Neural cell (in vitro differentiated cells): ENCODE measurements at regions not wholly inside any gene's neighbourhood (a gene's known extent, or its start where the extent isn't known, plus 50 kb on each side); places are given as distances from the start of the nearest gene placed in this dataset.

Experiments used
- H2AFZ ChIP-seq: fragments of 200-600, 300-800 bp; sonication (generic), shearing (Covaris generic); 2 replicates; pipeline ENCODE4 v1.6.0; 2014; ENCODE audit warnings: low read depth, mild to moderate bottlenecking, antibody characterized with exemption, low read length, moderate library complexity
- H3F3A ChIP-seq: fragments of 200-600 bp; shearing (Covaris generic); 2 replicates; pipeline ENCODE4 v1.6.1; 2016; ENCODE audit warnings: mild to moderate bottlenecking, moderate library complexity, mixed read lengths, antibody characterized with exemption, low read length; ENCODE audit not compliant: insufficient read depth, poor library complexity, severe bottlenecking
- H3K27ac ChIP-seq: fragments of 200-600, 300-800 bp; sonication (generic), shearing (Covaris generic); 2 replicates; pipeline ENCODE4 v1.5.1; 2014; ENCODE audit warnings: mild to moderate bottlenecking, low read length, moderate library complexity
- H3K27me3 ChIP-seq: fragments of 300-800, 200-600 bp; sonication (generic), shearing (Covaris generic); 2 replicates; pipeline ENCODE4 v1.6.0; 2014; ENCODE audit warnings: mild to moderate bottlenecking, low read depth, low read length, moderate library complexity; ENCODE audit not compliant: insufficient read depth
- H3K36me3 ChIP-seq: fragments of 300-800, 200-600 bp; sonication (generic), shearing (Covaris generic); 2 replicates; pipeline ENCODE4 v1.5.1; 2014; ENCODE audit warnings: mild to moderate bottlenecking, antibody characterized with exemption, low read length, moderate library complexity; ENCODE audit not compliant: insufficient read depth
- H3K4me2 ChIP-seq: fragments of 300-800, 200-600 bp; sonication (generic), shearing (Covaris generic); 2 replicates; pipeline ENCODE4 v1.6.0; 2014; ENCODE audit warnings: mild to moderate bottlenecking, low read length
- H3K4me3 ChIP-seq: fragments of 300-800, 200-600 bp; sonication (generic), shearing (Covaris generic); 2 replicates; pipeline ENCODE4 v1.5.1; 2014; ENCODE audit warnings: mild to moderate bottlenecking, low read length, moderate library complexity
- H3K79me2 ChIP-seq: fragments of 200-600 bp; shearing (Covaris generic); replicated peaks from 2 replicates; pipeline ENCODE4 v1.6.0; 2014; ENCODE audit warnings: mild to moderate bottlenecking, low read length, moderate library complexity; ENCODE audit not compliant: insufficient read depth
- H3K9ac ChIP-seq: fragments of 300-800, 200-600 bp; sonication (generic), shearing (Covaris generic); 2 replicates; pipeline ENCODE4 v1.6.1; 2016; ENCODE audit warnings: mild to moderate bottlenecking, low read length, mixed read lengths
- H3K9me2 ChIP-seq: fragments of 200-600 bp; shearing (Covaris generic); 2 replicates; pipeline ENCODE4 v1.6.1; 2016; ENCODE audit warnings: mild to moderate bottlenecking, low read length, mixed read lengths; ENCODE audit not compliant: insufficient read depth
- H3K9me3 ChIP-seq: fragments of 200-600, 300-800 bp; sonication (generic), shearing (Covaris generic); 2 replicates; pipeline ENCODE4 v1.6.1; 2016; ENCODE audit warnings: mild to moderate bottlenecking, mixed run types, low read length, moderate library complexity, mixed read lengths
- H4K20me1 ChIP-seq: fragments of 200-600 bp; shearing (Covaris generic); 2 replicates; pipeline ENCODE4 v1.6.1; 2016; ENCODE audit warnings: mild to moderate bottlenecking, mixed run types; ENCODE audit not compliant: insufficient read depth
- EP300 ChIP-seq: fragments of 450-650 bp; conservative IDR thresholded peaks from 2 replicates; pipeline ENCODE4 v1.6.1; 2014; ENCODE audit warnings: antibody characterized with exemption, mild to moderate bottlenecking, moderate library complexity; ENCODE audit not compliant: poor library complexity, severe bottlenecking
- EZH2 ChIP-seq: fragments of 200-600, 300-800 bp; shearing (Covaris generic), sonication (generic); IDR thresholded peaks from 2 replicates; pipeline ENCODE4 v1.6.1; 2014; ENCODE audit warnings: antibody characterized with exemption, low read length, borderline replicate concordance, mild to moderate bottlenecking; ENCODE audit not compliant: insufficient read depth, poor library complexity, severe bottlenecking
- MXI1 ChIP-seq: fragments of 450-650 bp; conservative IDR thresholded peaks from 2 replicates; pipeline ENCODE4 v1.6.1; 2014; ENCODE audit warnings: antibody characterized with exemption, mild to moderate bottlenecking; ENCODE audit not compliant: poor library complexity, severe bottlenecking
- POLR2AphosphoS5 ChIP-seq: IDR thresholded peaks from 2 replicates; pipeline ENCODE4 v1.6.1; 2012
- RAD21 ChIP-seq: fragments of 450-650 bp; conservative IDR thresholded peaks from 2 replicates; pipeline ENCODE4 v1.6.1; 2014; ENCODE audit warnings: antibody characterized with exemption, mild to moderate bottlenecking, moderate library complexity
- SMC3 ChIP-seq: fragments of 450-650 bp; conservative IDR thresholded peaks from 2 replicates; pipeline ENCODE4 v1.6.1; 2014; ENCODE audit warnings: antibody characterized with exemption, mild to moderate bottlenecking, moderate library complexity; ENCODE audit not compliant: poor library complexity
- TAF1 ChIP-seq: IDR thresholded peaks from 2 replicates; pipeline ENCODE4 v1.6.1; 2012; ENCODE audit warnings: low read depth
- TF ChIP-seq, protein P1 (sequence below): fragments of 450-650 bp; IDR thresholded peaks from 2 replicates; pipeline ENCODE4 v1.5.1; 2014; ENCODE audit warnings: antibody characterized with exemption, mild to moderate bottlenecking, moderate library complexity; ENCODE audit not compliant: poor library complexity, severe bottlenecking
- TF ChIP-seq, protein P2 (sequence below): IDR thresholded peaks from 2 replicates; pipeline ENCODE4 v1.6.1; 2012; ENCODE audit warnings: borderline replicate concordance

DNA sequence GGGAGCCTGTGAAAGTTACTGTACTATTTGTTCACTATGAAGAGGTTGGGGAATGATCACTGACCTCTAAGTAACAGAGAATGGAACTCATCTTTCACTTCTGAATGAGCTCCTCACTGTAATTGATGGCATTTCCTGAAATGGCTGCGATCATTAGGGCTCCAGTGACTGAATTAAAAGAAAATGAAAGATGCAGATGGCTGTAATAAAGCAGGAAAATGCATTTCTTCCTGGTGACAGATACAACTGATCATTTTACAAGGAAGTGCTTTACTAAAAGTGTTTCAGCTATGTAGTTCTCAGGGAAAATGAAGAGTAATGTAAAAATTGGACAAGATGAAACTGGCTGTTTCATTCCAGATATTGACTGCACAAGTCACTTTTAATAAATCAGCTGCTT, 1200.6 kb upstream of the NUDT12 start:
- no peaks in the 10 kb centered on the region for H4K20me1 ChIP-seq
- TF ChIP-seq, protein P1, sequence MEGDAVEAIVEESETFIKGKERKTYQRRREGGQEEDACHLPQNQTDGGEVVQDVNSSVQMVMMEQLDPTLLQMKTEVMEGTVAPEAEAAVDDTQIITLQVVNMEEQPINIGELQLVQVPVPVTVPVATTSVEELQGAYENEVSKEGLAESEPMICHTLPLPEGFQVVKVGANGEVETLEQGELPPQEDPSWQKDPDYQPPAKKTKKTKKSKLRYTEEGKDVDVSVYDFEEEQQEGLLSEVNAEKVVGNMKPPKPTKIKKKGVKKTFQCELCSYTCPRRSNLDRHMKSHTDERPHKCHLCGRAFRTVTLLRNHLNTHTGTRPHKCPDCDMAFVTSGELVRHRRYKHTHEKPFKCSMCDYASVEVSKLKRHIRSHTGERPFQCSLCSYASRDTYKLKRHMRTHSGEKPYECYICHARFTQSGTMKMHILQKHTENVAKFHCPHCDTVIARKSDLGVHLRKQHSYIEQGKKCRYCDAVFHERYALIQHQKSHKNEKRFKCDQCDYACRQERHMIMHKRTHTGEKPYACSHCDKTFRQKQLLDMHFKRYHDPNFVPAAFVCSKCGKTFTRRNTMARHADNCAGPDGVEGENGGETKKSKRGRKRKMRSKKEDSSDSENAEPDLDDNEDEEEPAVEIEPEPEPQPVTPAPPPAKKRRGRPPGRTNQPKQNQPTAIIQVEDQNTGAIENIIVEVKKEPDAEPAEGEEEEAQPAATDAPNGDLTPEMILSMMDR: no peak
- TF ChIP-seq RAD21 (no peak), EP300 (no peak), MXI1 (no peak), POLR2AphosphoS5 (no peak), TAF1 (no peak), SMC3 (no peak), EZH2 (no peak)
- TF ChIP-seq, protein P2, sequence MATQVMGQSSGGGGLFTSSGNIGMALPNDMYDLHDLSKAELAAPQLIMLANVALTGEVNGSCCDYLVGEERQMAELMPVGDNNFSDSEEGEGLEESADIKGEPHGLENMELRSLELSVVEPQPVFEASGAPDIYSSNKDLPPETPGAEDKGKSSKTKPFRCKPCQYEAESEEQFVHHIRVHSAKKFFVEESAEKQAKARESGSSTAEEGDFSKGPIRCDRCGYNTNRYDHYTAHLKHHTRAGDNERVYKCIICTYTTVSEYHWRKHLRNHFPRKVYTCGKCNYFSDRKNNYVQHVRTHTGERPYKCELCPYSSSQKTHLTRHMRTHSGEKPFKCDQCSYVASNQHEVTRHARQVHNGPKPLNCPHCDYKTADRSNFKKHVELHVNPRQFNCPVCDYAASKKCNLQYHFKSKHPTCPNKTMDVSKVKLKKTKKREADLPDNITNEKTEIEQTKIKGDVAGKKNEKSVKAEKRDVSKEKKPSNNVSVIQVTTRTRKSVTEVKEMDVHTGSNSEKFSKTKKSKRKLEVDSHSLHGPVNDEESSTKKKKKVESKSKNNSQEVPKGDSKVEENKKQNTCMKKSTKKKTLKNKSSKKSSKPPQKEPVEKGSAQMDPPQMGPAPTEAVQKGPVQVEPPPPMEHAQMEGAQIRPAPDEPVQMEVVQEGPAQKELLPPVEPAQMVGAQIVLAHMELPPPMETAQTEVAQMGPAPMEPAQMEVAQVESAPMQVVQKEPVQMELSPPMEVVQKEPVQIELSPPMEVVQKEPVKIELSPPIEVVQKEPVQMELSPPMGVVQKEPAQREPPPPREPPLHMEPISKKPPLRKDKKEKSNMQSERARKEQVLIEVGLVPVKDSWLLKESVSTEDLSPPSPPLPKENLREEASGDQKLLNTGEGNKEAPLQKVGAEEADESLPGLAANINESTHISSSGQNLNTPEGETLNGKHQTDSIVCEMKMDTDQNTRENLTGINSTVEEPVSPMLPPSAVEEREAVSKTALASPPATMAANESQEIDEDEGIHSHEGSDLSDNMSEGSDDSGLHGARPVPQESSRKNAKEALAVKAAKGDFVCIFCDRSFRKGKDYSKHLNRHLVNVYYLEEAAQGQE: no peak
- no peaks in the 10 kb centered on the region for H3K79me2 ChIP-seq
- H2AFZ ChIP-seq: no peak overlapping the region
- H3K27ac ChIP-seq: no peak overlapping the region
- H3K4me2 ChIP-seq: no peak overlapping the region
- no peaks in the 10 kb centered on the region for H3K9me3 ChIP-seq
- no peaks in the 10 kb centered on the region for H3F3A ChIP-seq
- no peak overlapping the region for H3K4me3 ChIP-seq
- no peak overlapping the region for H3K9ac ChIP-seq
- H3K27me3 ChIP-seq: no peaks in the 10 kb centered on the region
- no peaks in the 10 kb centered on the region for H3K9me2 ChIP-seq
- H3K36me3 ChIP-seq: no peaks in the 10 kb centered on the region

DNA sequence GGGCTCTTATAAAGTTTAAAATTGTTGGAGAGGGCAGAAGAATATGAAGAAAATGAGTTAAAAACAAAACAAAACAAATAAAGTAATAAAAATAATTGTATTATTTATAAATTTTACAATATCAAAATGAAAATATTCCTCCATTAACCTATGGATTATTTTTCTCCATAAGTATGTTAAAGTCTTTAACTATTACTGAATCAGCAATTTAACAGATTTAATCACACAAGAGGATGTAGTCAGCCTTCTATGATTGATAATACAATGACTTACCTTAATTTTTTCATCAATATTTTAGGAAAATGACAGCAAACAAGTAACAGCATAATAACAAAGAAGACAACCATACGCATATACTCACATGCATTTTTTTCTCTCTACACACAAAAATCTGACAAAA, 1195.3 kb upstream of the NUDT12 start:
- no peak overlapping the region for H3K27ac ChIP-seq
- no peaks in the 10 kb centered on the region for H4K20me1 ChIP-seq
- no peak overlapping the region for H2AFZ ChIP-seq
- H3F3A ChIP-seq: no peaks in the 10 kb centered on the region
- TF ChIP-seq MXI1 (no peak), EP300 (no peak)
- H3K9me2 ChIP-seq: no peaks in the 10 kb centered on the region
- no peaks in the 10 kb centered on the region for H3K79me2 ChIP-seq
- H3K4me3 ChIP-seq: no peak overlapping the region
- no peaks in the 10 kb centered on the region for H3K36me3 ChIP-seq
- no peaks in the 10 kb centered on the region for H3K27me3 ChIP-seq
- H3K9ac ChIP-seq: no peak overlapping the region
- H3K9me3 ChIP-seq: no peaks in the 10 kb centered on the region
- no peak overlapping the region for H3K4me2 ChIP-seq

DNA sequence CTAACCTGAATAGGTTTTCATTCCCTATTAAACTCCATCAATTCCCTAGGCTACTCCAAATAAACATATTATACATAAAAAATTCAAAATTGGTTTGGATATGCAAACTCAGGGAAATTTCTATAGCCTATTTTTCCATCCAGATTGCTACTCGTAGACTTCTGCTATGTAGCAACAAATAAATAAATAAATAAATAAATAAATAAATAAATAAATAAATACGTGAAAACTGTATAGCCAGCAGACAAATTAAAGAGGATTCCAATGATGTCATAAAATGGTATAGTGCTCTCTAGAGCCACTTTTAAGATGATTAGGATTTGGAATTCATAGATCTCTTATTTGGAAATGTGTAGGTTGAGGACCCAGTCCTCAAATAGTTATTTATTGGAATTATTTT, 1193.2 kb upstream of the NUDT12 start:
- Histone ChIP-seq H3K27me3 (no peaks in the 10 kb centered on the region), H2AFZ (no peak overlapping the region), H3K79me2 (no peaks in the 10 kb centered on the region), H3K27ac (no peak overlapping the region), H3K4me2 (no peak overlapping the region), H3K9ac (no peak overlapping the region), H3K4me3 (no peak overlapping the region), H3F3A (no peaks in the 10 kb centered on the region), H3K36me3 (no peaks in the 10 kb centered on the region), H4K20me1 (no peaks in the 10 kb centered on the region), H3K9me3 (no peaks in the 10 kb centered on the region), H3K9me2 (no peaks in the 10 kb centered on the region)
- TF ChIP-seq, protein P2: no peak
- TF ChIP-seq RAD21 (no peak), TAF1 (no peak), SMC3 (no peak), MXI1 (no peak), EZH2 (no peak), POLR2AphosphoS5 (no peak), EP300 (no peak)
- TF ChIP-seq, protein P1: no peak
